HUES6 (cell line): ENCODE measurements at regions not wholly inside any gene's neighbourhood (a gene's known extent, or its start where the extent isn't known, plus 50 kb on each side); places are given as distances from the start of the nearest gene placed in this dataset.

Source experiments
- H3K27ac ChIP-seq: 2 replicates; pipeline ENCODE4 v1.7.0; 2013; ENCODE audit warnings: low read depth, mild to moderate bottlenecking, low read length, inconsistent platforms
- H3K27me3 ChIP-seq: 2 replicates; pipeline ENCODE4 v1.6.1; 2013; ENCODE audit warnings: low read length; ENCODE audit not compliant: control insufficient read depth, insufficient read depth
- H3K36me3 ChIP-seq: 2 replicates; pipeline ENCODE4 v1.6.1; 2013; ENCODE audit warnings: low read length; ENCODE audit not compliant: control insufficient read depth, insufficient read depth
- H3K4me1 ChIP-seq: 2 replicates; pipeline ENCODE4 v1.6.1; 2013; ENCODE audit warnings: low read length; ENCODE audit not compliant: control insufficient read depth, insufficient read depth
- H3K4me3 ChIP-seq: 2 replicates; pipeline ENCODE4 v1.5.1; 2013; ENCODE audit warnings: low read depth, low read length
- H3K9ac ChIP-seq: one replicate; pipeline ENCODE4 v1.6.1; 2013; ENCODE audit warnings: mild to moderate bottlenecking, low read length
- H3K9me3 ChIP-seq: 2 replicates; pipeline ENCODE4 v1.6.1; 2013; ENCODE audit warnings: low read depth, low read length; ENCODE audit not compliant: control insufficient read depth, insufficient read depth

DNA sequence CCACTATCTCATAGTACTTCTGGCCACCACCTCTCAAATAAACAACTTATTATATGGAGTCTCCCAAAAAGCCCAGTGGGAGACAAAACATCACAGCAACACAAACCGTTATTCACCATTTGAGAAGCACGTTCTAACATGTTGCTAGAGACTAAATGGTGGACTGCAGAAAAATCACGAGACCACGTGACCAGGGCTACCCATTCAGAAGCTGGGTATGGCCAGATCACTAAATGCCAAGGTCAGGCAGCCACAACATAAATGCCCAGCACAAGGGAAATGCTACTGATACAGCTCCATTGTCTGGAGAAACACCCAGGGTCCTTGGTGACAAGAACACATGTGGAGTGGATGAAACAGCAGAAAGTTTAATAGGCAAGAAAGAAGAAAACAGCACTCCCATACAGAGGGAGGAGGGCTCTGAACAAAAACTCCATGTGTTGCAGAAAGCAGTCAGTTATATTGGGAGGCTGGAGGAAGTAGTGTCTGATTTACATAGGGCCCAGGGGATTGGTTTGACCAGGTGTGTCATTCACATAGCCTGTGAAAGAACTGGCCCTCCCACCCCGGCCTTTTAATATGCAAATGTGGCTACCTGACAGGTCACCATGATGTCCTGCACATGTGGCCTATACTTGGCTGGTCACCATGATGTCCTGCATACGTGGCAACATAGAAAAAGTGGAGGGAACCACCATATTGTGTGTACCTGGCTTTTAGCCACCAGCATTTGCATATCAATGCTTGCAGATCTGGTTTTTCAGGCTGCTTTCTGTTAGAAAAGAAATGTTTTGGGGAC, 97.2 kb downstream of the TRIM36 start:
- Histone ChIP-seq H3K9me3 (no peaks in the 10 kb centered on the region), H3K4me3 (no peak overlapping the region), H3K36me3 (no peaks in the 10 kb centered on the region), H3K27me3 (no peaks in the 10 kb centered on the region), H3K27ac (no peak overlapping the region), H3K9ac (no peak overlapping the region), H3K4me1 (peaks cover 25% of the 10 kb centered on the region)

DNA sequence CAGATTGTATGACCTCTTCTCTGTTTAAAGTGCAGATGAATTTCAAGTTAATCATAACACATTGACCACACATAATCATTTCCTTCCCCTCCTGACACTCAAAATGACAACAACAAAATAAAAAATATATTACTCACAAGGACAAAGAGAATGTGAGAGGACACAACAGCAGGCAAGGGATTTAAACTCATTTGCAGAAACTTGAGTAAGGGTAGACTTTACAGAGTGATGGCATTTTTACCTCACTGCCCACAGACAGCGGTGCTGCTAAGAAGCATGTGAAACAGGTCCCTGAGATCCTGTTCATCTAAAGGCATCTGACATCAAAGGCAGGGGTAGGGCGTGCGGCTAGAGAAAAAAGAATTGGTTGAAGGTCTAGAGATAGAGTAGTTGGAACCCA, 99.0 kb downstream of the TRIM36 start:
- Histone ChIP-seq H3K36me3 (no peaks in the 10 kb centered on the region), H3K4me3 (no peak overlapping the region), H3K27ac (no peak overlapping the region), H3K9me3 (no peaks in the 10 kb centered on the region), H3K27me3 (no peaks in the 10 kb centered on the region), H3K4me1 (peaks cover 25% of the 10 kb centered on the region), H3K9ac (no peak overlapping the region)

- H3K27ac ChIP-seq: no peak overlapping the region
- no peak overlapping the region for H3K9ac ChIP-seq
- no peaks in the 10 kb centered on the region for H3K36me3 ChIP-seq
- no peaks in the 10 kb centered on the region for H3K9me3 ChIP-seq
- peaks cover 25% of the 10 kb centered on the region for H3K4me1 ChIP-seq
- H3K27me3 ChIP-seq: no peaks in the 10 kb centered on the region
- no peak overlapping the region for H3K4me3 ChIP-seq
These were observed 100.4 kb downstream of the TRIM36 start for GRCh38 chr5:115069087-115069968.

DNA sequence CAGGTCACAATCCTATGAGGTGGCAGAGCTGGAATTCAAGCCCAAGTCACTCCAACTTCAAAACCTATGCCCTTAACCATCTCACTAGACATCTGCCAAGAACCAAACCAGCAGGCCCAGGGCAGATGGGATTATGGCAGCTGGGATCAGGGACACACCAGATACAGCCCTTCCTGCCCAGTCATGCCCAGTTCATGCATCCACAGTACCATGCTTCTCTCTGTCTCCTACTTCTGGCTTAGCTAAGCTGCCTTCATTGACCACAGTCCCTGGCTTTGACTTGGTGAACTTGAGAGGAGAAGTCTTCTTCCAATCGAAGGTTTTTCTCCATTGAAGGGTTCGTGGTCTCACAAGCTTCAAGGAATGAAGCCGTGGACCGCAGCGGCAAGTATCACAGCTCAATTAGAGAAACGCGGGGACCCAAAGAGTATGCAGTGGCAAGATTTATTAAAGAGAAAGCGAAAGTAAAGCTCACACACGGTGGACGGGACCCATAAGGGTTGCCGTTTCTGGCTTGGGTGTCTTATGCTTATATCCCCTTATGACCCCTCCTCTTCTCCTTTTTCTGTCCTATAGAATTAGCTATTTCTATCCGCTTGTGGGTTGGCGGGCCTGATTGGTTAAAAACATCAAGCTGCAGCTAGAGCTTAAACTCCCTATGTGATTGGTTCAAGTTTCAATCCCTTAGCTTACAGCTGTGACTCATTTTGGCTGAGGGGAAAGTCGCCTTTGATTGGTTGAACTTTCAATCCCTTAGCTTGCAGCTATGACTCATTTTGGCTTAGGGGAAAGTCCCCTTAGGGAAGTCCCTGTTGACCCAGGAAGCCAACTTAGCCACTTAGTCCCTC, 101.2 kb downstream of the TRIM36 start:
- Histone ChIP-seq H3K27ac (no peak overlapping the region), H3K9me3 (no peaks in the 10 kb centered on the region), H3K4me3 (no peak overlapping the region), H3K27me3 (no peaks in the 10 kb centered on the region), H3K36me3 (no peaks in the 10 kb centered on the region), H3K4me1 (peaks cover 24% of the 10 kb centered on the region), H3K9ac (no peak overlapping the region)

- Histone ChIP-seq H3K9ac (no peak overlapping the region), H3K27ac (no peak overlapping the region), H3K4me3 (no peak overlapping the region), H3K9me3 (no peaks in the 10 kb centered on the region), H3K4me1 (no peaks in the 10 kb centered on the region), H3K27me3 (no peaks in the 10 kb centered on the region), H3K36me3 (no peaks in the 10 kb centered on the region)
These were observed 105.3 kb downstream of the TRIM36 start for GRCh38 chr5:115064380-115064779.

DNA sequence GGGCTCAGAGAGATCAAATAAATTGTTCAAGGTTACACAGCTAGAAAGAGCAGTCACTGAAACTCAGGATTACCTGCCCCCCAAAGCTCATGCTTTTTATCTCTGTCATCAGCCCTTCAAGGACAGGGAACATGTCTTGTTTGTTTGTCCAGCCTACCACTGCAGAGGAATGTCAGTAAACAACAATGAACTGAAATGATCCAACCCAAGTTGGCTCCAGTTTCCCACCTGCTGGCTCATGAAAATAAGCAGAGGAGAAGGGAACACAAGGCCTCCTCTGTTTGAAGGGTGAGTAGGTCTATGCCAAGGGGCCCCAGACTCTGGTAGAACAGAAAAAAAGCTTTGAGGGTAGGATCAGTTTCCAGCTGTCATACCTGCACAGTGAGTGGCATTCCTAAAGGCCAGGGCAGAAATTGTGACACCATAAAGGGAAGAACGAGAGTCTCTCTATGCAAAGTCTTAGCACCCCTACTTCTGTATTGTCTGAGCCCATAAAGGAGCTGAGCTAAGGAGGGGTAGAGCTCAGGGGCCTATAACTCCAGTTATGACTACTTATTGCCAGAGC, 115.2 kb downstream of the TRIM36 start:
- H3K9me3 ChIP-seq: no peaks in the 10 kb centered on the region
- H3K36me3 ChIP-seq: no peaks in the 10 kb centered on the region
- H3K27me3 ChIP-seq: no peaks in the 10 kb centered on the region
- H3K27ac ChIP-seq: no peak overlapping the region
- no peak overlapping the region for H3K9ac ChIP-seq
- H3K4me1 ChIP-seq: no peaks in the 10 kb centered on the region
- no peak overlapping the region for H3K4me3 ChIP-seq

GRCh38 chr5:115052948-115053347, 116.8 kb downstream of the TRIM36 start:
- H3K27me3 ChIP-seq: no peaks in the 10 kb centered on the region
- no peaks in the 10 kb centered on the region for H3K4me1 ChIP-seq
- H3K9ac ChIP-seq: no peak overlapping the region
- H3K27ac ChIP-seq: no peak overlapping the region
- H3K4me3 ChIP-seq: no peak overlapping the region
- no peaks in the 10 kb centered on the region for H3K9me3 ChIP-seq
- H3K36me3 ChIP-seq: no peaks in the 10 kb centered on the region

- Histone ChIP-seq H3K4me3 (no peak overlapping the region), H3K27me3 (no peaks in the 10 kb centered on the region), H3K9ac (no peak overlapping the region), H3K4me1 (no peaks in the 10 kb centered on the region), H3K36me3 (no peaks in the 10 kb centered on the region), H3K9me3 (no peaks in the 10 kb centered on the region), H3K27ac (no peak overlapping the region)
These were observed 118.8 kb downstream of the TRIM36 start for GRCh38 chr5:115050866-115051265.

GRCh38 chr5:115033861-115034260, 135.8 kb downstream of the TRIM36 start:
- Histone ChIP-seq H3K27ac (no peak overlapping the region), H3K4me3 (no peak overlapping the region), H3K4me1 (peaks cover 4% of the 10 kb centered on the region; the same call in 1 of the 2 replicates), H3K9ac (no peak overlapping the region), H3K9me3 (peaks cover 47% of the 10 kb centered on the region), H3K27me3 (no peaks in the 10 kb centered on the region), H3K36me3 (no peaks in the 10 kb centered on the region)

DNA sequence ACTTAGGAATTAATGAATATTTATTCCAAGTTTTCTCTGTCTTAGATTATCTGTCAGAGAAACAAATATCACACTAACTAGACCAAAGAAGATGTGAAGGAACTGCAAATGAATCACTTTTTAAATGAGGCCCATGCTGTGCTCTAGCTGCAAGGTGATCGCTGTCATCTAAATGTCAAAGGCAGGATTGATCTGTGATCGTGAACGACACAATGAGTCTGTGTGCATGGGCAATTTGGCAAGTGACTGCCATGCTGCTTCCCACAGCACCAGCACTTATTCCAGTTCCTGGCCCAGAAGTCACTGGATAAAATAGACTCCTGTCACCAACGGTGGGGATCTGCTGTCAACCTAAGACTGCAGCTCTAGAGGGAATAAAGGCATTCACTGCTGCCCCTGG, 141.2 kb downstream of the TRIM36 start:
- Histone ChIP-seq H3K4me1 (peaks cover 11% of the 10 kb centered on the region; the same call in 1 of the 2 replicates), H3K4me3 (no peak overlapping the region), H3K36me3 (no peaks in the 10 kb centered on the region), H3K27ac (no peak overlapping the region), H3K9ac (no peak overlapping the region), H3K27me3 (no peaks in the 10 kb centered on the region), H3K9me3 (peaks cover 14% of the 10 kb centered on the region)
